Ovary (tissue), 3 donors: ENCODE measurements at regions not wholly inside any gene's neighbourhood (a gene's known extent, or its start where the extent isn't known, plus 50 kb on each side); places are given as distances from the start of the nearest gene placed in this dataset.

ENCODE experiments used
- POLR2A ChIP-seq: fragments of 450-650 bp; IDR thresholded peaks from one replicate; pipeline ENCODE4 v1.6.1; 2017; ENCODE audit warnings: antibody characterized with exemption, mild to moderate bottlenecking, moderate library complexity
- TF ChIP-seq, protein P1 (sequence below), 3 donors: fragments of 450-650 bp in 2 of 3; fragments of 200-600 bp in 1 of 3; IDR thresholded peaks; one replicate each; pipeline versions ENCODE4 v1.5.1 to v1.8.0; 2016 to 2022; ENCODE audit warnings: antibody characterized with exemption in 3 of 3, mild to moderate bottlenecking in 1 of 3
- donor health status: DM: no; HTN: no; CAD: no.

DNA sequence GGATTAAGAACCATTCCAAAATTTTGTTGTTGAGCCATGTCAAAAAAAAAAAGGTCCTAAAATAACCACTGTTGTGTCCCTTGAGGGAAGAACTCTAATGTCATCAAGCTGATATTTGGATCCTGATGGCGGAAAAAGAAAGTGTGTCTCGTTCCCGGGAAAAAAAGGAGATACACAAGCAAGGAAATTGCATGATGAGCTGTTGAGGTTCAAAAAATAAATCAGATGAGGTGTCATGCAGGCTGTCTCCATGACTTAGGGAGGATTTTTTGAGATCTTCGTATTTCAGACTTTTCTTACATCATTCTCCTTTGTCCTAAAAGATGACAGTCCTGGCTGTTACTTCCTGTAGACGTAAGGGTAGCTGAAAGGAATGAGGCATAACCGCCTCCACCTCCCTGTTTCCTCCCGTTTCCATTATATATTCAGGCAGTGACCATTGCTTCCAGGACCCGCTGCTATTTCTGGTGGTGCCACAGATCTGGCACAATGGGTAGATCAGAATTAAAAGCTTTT, 117.3 kb upstream of the TNFAIP3 start:
- TF ChIP-seq, protein P1, sequence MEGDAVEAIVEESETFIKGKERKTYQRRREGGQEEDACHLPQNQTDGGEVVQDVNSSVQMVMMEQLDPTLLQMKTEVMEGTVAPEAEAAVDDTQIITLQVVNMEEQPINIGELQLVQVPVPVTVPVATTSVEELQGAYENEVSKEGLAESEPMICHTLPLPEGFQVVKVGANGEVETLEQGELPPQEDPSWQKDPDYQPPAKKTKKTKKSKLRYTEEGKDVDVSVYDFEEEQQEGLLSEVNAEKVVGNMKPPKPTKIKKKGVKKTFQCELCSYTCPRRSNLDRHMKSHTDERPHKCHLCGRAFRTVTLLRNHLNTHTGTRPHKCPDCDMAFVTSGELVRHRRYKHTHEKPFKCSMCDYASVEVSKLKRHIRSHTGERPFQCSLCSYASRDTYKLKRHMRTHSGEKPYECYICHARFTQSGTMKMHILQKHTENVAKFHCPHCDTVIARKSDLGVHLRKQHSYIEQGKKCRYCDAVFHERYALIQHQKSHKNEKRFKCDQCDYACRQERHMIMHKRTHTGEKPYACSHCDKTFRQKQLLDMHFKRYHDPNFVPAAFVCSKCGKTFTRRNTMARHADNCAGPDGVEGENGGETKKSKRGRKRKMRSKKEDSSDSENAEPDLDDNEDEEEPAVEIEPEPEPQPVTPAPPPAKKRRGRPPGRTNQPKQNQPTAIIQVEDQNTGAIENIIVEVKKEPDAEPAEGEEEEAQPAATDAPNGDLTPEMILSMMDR (IDR thresholded peaks at IDR 0.05): no peak
- TF ChIP-seq POLR2A: no peak
